ENCODE measurements at regions not wholly inside any gene's neighbourhood (a gene's known extent, or its start where the extent isn't known, plus 50 kb on each side); places are given as distances from the start of the nearest gene placed in this dataset.

DNA sequence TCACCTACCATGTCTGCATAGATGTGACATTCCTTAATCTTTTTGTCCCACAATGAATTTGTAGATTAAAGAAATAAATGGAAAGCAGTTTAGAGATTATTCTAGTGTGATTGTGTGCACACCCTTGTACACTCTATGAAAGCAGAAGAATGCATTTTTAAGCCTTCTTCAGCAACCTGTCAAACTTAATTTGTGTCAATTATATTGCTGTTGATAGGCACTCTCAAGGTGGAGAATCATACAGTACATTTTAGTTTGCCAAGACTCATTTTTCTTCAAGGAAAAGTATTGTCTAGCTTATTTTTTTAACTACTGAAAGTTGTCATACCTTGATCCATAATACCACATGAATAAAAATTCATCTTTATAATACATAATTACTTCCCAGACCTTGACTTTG, 1898.9 kb downstream of the OLFM4 start:
- DNase-seq (ENCODE audit: low spot score), result no peak
- no peaks in the 10 kb centered on the region for H3K27me3 ChIP-seq (replicated peaks; ENCODE audit: insufficient read depth, low read depth, low read length, poor library complexity)
- H3K9me3 ChIP-seq (ENCODE audit: low read depth, low read length, poor library complexity, severe bottlenecking), result no peaks in the 10 kb centered on the region
- intact Hi-C loops (cut with micrococcal nuclease; ENCODE audit: unreplicated experiment), result no loop called here
- H3K4me3 ChIP-seq (ENCODE audit: low read depth, low read length, poor library complexity, severe bottlenecking), result no peak overlapping the region
- no peaks in the 10 kb centered on the region for H3K36me3 ChIP-seq (ENCODE audit: insufficient read depth, low read length, poor library complexity, severe bottlenecking)
- no TSS peak for BruUV-seq (replicated peaks)
- POLR2A ChIA-PET (ENCODE audit: low non-redundant PET), result no interaction called here
- H3K27ac ChIP-seq (ENCODE audit: low read depth, low read length, poor library complexity, severe bottlenecking), result no peak overlapping the region
- TF ChIP-seq, protein P1, sequence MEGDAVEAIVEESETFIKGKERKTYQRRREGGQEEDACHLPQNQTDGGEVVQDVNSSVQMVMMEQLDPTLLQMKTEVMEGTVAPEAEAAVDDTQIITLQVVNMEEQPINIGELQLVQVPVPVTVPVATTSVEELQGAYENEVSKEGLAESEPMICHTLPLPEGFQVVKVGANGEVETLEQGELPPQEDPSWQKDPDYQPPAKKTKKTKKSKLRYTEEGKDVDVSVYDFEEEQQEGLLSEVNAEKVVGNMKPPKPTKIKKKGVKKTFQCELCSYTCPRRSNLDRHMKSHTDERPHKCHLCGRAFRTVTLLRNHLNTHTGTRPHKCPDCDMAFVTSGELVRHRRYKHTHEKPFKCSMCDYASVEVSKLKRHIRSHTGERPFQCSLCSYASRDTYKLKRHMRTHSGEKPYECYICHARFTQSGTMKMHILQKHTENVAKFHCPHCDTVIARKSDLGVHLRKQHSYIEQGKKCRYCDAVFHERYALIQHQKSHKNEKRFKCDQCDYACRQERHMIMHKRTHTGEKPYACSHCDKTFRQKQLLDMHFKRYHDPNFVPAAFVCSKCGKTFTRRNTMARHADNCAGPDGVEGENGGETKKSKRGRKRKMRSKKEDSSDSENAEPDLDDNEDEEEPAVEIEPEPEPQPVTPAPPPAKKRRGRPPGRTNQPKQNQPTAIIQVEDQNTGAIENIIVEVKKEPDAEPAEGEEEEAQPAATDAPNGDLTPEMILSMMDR (conservative IDR thresholded peaks at IDR 0.05; ENCODE audit: low read depth, low read length), result no peak
- no peaks in the 10 kb centered on the region for H3K4me1 ChIP-seq (ENCODE audit: insufficient read depth, low read length, poor library complexity, severe bottlenecking)
- CTCF ChIA-PET, result no interaction called here

DNA sequence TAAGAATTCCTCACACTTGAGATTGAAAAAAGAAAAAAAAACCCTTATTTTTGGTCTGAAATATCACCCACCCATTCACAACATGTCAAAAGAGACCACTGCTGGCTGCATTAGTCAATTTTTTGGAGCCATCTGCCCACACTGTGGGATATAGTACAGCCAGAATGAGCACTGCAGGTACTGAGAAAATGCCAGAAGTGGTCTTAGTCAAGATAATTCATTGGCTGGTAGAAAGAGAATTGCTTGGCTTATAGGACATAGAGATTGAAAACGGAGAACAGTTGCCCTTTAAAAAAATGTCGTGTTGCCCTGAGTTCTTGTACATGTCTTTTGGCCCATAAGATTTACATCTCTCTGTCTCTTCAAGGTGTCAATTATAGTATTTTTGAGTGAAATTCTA, 1899.5 kb downstream of the OLFM4 start:
- Histone ChIP-seq H3K27me3 (replicated peaks; ENCODE audit: insufficient read depth, low read depth, low read length, poor library complexity) (no peaks in the 10 kb centered on the region), H3K36me3 (ENCODE audit: insufficient read depth, low read length, poor library complexity, severe bottlenecking) (no peaks in the 10 kb centered on the region), H3K27ac (ENCODE audit: low read depth, low read length, poor library complexity, severe bottlenecking) (no peak overlapping the region), H3K4me3 (ENCODE audit: low read depth, low read length, poor library complexity, severe bottlenecking) (no peak overlapping the region), H3K4me1 (ENCODE audit: insufficient read depth, low read length, poor library complexity, severe bottlenecking) (no peaks in the 10 kb centered on the region), H3K9me3 (ENCODE audit: low read depth, low read length, poor library complexity, severe bottlenecking) (no peaks in the 10 kb centered on the region)
- no TSS peak for BruUV-seq (replicated peaks)
- intact Hi-C loops (cut with micrococcal nuclease; ENCODE audit: unreplicated experiment), result no loop called here
- POLR2A ChIA-PET (ENCODE audit: low non-redundant PET), result no interaction called here
- CTCF ChIA-PET, result no interaction called here
- no peak for DNase-seq (ENCODE audit: low spot score)
- TF ChIP-seq, protein P1 (conservative IDR thresholded peaks at IDR 0.05; ENCODE audit: low read depth, low read length), result no peak
- no peak for TF ChIP-seq EZH2 (IDR thresholded peaks at IDR 0.05; ENCODE audit: borderline replicate concordance, low read depth, low read length, poor library complexity, severe bottlenecking)

DNA sequence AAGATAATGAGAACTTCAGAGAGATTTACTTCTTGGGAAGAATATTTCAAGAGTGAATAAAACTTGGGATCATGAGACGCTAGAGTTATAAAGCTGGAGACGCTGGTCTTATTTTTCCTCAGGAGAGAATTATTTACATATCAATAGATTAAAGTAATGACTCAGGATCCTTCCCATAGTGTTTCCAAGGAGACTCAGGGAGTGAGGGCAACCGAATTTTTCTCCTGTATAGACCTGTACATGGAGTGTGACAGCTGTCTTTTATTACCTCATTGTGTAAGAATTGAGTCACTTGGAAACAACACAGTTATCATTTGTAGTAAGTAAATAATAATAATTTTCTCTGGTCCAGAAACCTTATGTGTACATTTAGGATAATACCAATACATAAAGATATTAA, 1905.5 kb downstream of the OLFM4 start:
- no peaks in the 10 kb centered on the region for H3K4me1 ChIP-seq (ENCODE audit: insufficient read depth, low read length, poor library complexity, severe bottlenecking)
- POLR2A ChIA-PET (ENCODE audit: low non-redundant PET), result no interaction called here
- no peaks in the 10 kb centered on the region for H3K27me3 ChIP-seq (replicated peaks; ENCODE audit: insufficient read depth, low read depth, low read length, poor library complexity)
- no peak overlapping the region for H3K27ac ChIP-seq (ENCODE audit: low read depth, low read length, poor library complexity, severe bottlenecking)
- intact Hi-C loops (cut with micrococcal nuclease; ENCODE audit: unreplicated experiment), result no loop called here
- no peak for DNase-seq (ENCODE audit: low spot score)
- no TSS peak for BruUV-seq (replicated peaks)
- H3K36me3 ChIP-seq (ENCODE audit: insufficient read depth, low read length, poor library complexity, severe bottlenecking), result no peaks in the 10 kb centered on the region
- H3K9me3 ChIP-seq (ENCODE audit: low read depth, low read length, poor library complexity, severe bottlenecking), result no peaks in the 10 kb centered on the region
- H3K4me3 ChIP-seq (ENCODE audit: low read depth, low read length, poor library complexity, severe bottlenecking), result no peak overlapping the region
- CTCF ChIA-PET, result no interaction called here
- TF ChIP-seq, protein P1 (conservative IDR thresholded peaks at IDR 0.05; ENCODE audit: low read depth, low read length), result no peak
- TF ChIP-seq EZH2 (IDR thresholded peaks at IDR 0.05; ENCODE audit: borderline replicate concordance, low read depth, low read length, poor library complexity, severe bottlenecking), result no peak
